Thyroid gland (tissue), 4 donors: ENCODE measurements at regions not wholly inside any gene's neighbourhood (a gene's known extent, or its start where the extent isn't known, plus 50 kb on each side); places are given as distances from the start of the nearest gene placed in this dataset.

Experiments used
- CTCF ChIP-seq, 6 experiments: fragments of 200-600 bp in 3 of 6; fragments of 450-650 bp in 3 of 6; sonication (generic) in 3 of 6; IDR thresholded peaks; one replicate each; pipeline ENCODE4 v1.5.1; 2016 to 2019; ENCODE audit warnings: antibody characterized with exemption in 6 of 6, mild to moderate bottlenecking in 2 of 6, inconsistent platforms in 1 of 6, moderate library complexity in 1 of 6
- POLR2A ChIP-seq, 2 donors: fragments of 450-650 bp; IDR thresholded peaks; one replicate each; pipeline ENCODE4 v1.6.1; 2017; ENCODE audit warnings: antibody characterized with exemption in 2 of 2, mild to moderate bottlenecking in 2 of 2, moderate library complexity in 1 of 2

GRCh38 chr3:153293265-153293664, 131.2 kb downstream of the RAP2B start:
- TF ChIP-seq CTCF (IDR thresholded peaks at IDR 0.05), result no peak
- TF ChIP-seq POLR2A (IDR thresholded peaks at IDR 0.05), result no peak
